ENCODE measurements at regions not wholly inside any gene's neighbourhood (a gene's known extent, or its start where the extent isn't known, plus 50 kb on each side); places are given as distances from the start of the nearest gene placed in this dataset.

- TF ChIP-seq CTCF (IDR thresholded peaks at IDR 0.05; ENCODE audit: borderline replicate concordance, extremely low read depth, low read length, poor library complexity, severe bottlenecking) (no peak), EZH2 (IDR thresholded peaks at IDR 0.05; ENCODE audit: borderline replicate concordance, low read depth, low read length, severe bottlenecking) (no peak)
These were observed 290.6 kb downstream of the ZNF674 start for GRCh38 chrX:46254641-46255040.
